ENCODE measurements at regions not wholly inside any gene's neighbourhood (a gene's known extent, or its start where the extent isn't known, plus 50 kb on each side); places are given as distances from the start of the nearest gene placed in this dataset.

DNA sequence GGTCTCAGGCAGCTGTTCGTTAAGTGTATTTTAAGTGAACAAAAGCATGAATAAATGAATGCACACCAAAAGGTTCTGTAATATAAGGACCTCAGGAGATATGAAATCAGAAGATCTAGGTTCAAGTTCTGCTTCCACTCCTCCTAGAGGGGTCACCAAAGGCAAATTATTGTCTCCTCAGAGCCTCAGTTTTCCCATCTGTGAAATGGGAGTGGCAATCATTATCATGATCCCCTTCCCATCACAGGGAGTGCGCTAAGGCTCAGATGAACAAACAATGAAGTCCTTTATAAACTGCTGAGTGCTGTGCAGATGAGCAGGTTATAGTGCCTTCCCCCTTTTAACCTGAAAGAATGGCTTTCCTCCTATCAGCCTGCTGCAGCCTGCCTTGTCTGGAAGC is 248.3 kb upstream of the C16orf82 start:
- Histone ChIP-seq H3K27ac (no peak overlapping the region), H3K4me3 (no peak overlapping the region), H3K9me3 (no peaks in the 10 kb centered on the region), H3K4me1 (no peaks in the 10 kb centered on the region), H3K27me3 (peaks cover 0 to 6% (median 0%) of the 10 kb centered on the region in 9 donors), H3K36me3 (no peaks in the 10 kb centered on the region)
- intact Hi-C loops (cut with DNase I): no loop called here
- TF ChIP-seq, protein P1, sequence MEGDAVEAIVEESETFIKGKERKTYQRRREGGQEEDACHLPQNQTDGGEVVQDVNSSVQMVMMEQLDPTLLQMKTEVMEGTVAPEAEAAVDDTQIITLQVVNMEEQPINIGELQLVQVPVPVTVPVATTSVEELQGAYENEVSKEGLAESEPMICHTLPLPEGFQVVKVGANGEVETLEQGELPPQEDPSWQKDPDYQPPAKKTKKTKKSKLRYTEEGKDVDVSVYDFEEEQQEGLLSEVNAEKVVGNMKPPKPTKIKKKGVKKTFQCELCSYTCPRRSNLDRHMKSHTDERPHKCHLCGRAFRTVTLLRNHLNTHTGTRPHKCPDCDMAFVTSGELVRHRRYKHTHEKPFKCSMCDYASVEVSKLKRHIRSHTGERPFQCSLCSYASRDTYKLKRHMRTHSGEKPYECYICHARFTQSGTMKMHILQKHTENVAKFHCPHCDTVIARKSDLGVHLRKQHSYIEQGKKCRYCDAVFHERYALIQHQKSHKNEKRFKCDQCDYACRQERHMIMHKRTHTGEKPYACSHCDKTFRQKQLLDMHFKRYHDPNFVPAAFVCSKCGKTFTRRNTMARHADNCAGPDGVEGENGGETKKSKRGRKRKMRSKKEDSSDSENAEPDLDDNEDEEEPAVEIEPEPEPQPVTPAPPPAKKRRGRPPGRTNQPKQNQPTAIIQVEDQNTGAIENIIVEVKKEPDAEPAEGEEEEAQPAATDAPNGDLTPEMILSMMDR (IDR thresholded peaks at IDR 0.05): no peak
- TF ChIP-seq POLR2A (IDR thresholded peaks at IDR 0.05): no peak
- 88 to 95% (median 90%) methylated on average over 2 of the region's 2 CpGs for WGBS, 4 donors
- DNase-seq (no peak), ATAC-seq (no peak)

DNA sequence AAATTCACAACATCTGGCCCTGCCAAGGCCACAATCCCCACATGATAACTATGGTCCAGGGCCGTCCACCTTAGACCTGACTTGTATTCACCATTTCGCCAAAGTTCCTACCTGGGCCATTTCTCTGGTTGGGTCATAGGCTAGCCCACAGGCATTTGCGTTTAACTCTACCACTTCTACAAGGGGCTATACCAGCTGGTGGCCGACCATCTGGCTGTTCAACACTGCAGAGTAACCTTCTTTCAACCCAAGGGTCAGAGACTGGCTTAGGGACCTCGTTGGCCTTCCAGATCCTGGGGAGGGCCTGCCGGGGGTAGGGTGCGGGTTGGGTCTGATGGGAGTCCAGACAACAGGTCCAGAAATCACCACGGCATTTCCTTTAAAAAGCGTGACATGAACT is 242.3 kb upstream of the C16orf82 start:
- Histone ChIP-seq H3K27me3 (peaks cover 0 to 22% (median 0%) of the 10 kb centered on the region in 9 donors), H3K9me3 (no peaks in the 10 kb centered on the region), H3K4me3 (no peak overlapping the region), H3K4me1 (no peaks in the 10 kb centered on the region), H3K27ac (no peak overlapping the region), H3K36me3 (no peaks in the 10 kb centered on the region)
- intact Hi-C loops (cut with DNase I): no loop called here
- TF ChIP-seq, protein P1 (IDR thresholded peaks at IDR 0.05): no peak
- TF ChIP-seq POLR2A (IDR thresholded peaks at IDR 0.05): no peak
- 83 to 91% (median 85%) methylated on average over 9 of the region's 9 CpGs for WGBS, 4 donors
- DNase-seq (no peak), ATAC-seq (no peak)

DNA sequence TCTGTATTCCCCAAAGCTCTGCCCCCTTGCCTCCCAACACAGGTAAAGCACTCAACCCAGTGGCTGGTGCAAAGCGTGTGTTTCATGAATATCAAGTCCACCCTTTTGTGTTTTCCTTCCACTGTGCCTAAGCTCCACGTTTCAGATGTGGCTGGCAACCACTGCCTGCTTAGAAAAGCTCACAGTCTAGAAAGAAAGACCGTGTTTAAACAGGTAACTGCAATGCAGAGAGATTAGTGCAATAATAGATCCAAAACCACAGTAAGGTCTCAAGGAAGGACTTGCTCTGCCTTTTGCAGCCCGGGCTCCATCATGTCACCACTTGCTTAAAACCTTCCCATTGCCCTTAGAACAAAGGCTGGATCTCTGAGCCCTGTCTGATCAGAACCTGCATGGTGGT is 240.2 kb upstream of the C16orf82 start:
- WGBS, 4 donors: 62 to 73% (median 66%) methylated on average over 4 of the region's 4 CpGs
- Histone ChIP-seq H3K4me3 (no peak overlapping the region), H3K4me1 (no peaks in the 10 kb centered on the region), H3K9me3 (no peaks in the 10 kb centered on the region), H3K27me3 (peaks cover 0 to 16% (median 0%) of the 10 kb centered on the region in 9 donors), H3K36me3 (no peaks in the 10 kb centered on the region), H3K27ac (no peak overlapping the region)
- no peak for TF ChIP-seq POLR2A (IDR thresholded peaks at IDR 0.05)
- TF ChIP-seq, protein P1 (IDR thresholded peaks at IDR 0.05): no peak
- no peak for ATAC-seq
- no peak for DNase-seq
- intact Hi-C loops (cut with DNase I): no loop called here

DNA sequence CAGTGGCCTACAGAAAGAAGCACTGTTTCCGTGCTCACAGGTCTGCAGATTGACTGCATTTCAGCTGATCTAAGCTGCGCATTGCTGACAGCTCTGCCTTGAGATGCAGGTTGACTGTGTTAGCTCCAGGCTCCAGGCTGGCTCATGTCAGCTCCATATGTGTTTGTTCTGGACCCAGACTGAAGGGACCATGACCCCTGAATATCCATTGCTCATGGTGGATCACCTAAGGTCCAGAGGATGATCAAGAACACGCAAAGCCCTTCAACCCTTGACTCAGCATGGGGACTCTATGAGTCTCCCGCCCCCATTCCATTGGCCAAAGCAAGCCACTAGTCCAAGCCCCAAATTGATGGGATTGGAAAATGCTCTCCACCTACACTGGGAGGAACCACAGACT is 239.3 kb upstream of the C16orf82 start:
- Histone ChIP-seq H3K9me3 (peaks cover 0 to 3% (median 0%) of the 10 kb centered on the region in 12 donors), H3K4me1 (no peaks in the 10 kb centered on the region), H3K4me3 (no peak overlapping the region), H3K27ac (no peak overlapping the region), H3K27me3 (peaks cover 0 to 16% (median 0%) of the 10 kb centered on the region in 9 donors), H3K36me3 (no peaks in the 10 kb centered on the region)
- 76 to 90% (median 86%) methylated on average over 4 of the region's 4 CpGs for WGBS, 4 donors
- no peak for TF ChIP-seq POLR2A (IDR thresholded peaks at IDR 0.05)
- TF ChIP-seq, protein P1 (IDR thresholded peaks at IDR 0.05): no peak
- intact Hi-C loops (cut with DNase I): no loop called here
- DNase-seq (no peak), ATAC-seq (no peak)

Data from heart left ventricle (tissue), 16 donors.